ENCODE measurements at regions not wholly inside any gene's neighbourhood (a gene's known extent, or its start where the extent isn't known, plus 50 kb on each side); places are given as distances from the start of the nearest gene placed in this dataset.

DNA sequence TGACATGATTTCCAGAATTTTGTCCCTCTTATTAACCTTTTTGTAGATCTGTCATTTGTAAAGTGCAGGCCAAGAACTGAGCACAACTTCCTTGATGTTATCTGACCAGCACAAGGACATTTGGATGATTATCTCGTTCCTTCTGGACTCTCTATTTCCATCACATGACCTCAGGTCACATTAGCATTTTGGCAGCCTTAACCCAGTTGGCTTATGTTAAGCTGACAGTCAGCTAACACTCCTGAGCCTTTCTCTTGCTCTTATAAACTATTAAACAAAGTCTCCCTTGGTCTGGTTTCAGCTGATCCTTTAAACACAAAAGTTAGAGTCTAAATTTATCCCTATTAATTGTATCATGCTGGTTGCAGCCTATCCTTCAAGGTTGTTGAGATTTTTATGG, 167.2 kb upstream of the RBBP8 start:
- H3K4me3 ChIP-seq (replicated peaks; ENCODE audit: low read depth, low read length) = no peak overlapping the region
- DNase-seq (ENCODE audit: extremely low read depth, insufficient read length) = no peak
- H3K36me3 ChIP-seq (ENCODE audit: control insufficient read depth, insufficient read depth, low read length) = no peaks in the 10 kb centered on the region
- H3K27me3 ChIP-seq (replicated peaks; ENCODE audit: control insufficient read depth, insufficient read depth, low read length) = no peaks in the 10 kb centered on the region
- TF ChIP-seq, protein P1, sequence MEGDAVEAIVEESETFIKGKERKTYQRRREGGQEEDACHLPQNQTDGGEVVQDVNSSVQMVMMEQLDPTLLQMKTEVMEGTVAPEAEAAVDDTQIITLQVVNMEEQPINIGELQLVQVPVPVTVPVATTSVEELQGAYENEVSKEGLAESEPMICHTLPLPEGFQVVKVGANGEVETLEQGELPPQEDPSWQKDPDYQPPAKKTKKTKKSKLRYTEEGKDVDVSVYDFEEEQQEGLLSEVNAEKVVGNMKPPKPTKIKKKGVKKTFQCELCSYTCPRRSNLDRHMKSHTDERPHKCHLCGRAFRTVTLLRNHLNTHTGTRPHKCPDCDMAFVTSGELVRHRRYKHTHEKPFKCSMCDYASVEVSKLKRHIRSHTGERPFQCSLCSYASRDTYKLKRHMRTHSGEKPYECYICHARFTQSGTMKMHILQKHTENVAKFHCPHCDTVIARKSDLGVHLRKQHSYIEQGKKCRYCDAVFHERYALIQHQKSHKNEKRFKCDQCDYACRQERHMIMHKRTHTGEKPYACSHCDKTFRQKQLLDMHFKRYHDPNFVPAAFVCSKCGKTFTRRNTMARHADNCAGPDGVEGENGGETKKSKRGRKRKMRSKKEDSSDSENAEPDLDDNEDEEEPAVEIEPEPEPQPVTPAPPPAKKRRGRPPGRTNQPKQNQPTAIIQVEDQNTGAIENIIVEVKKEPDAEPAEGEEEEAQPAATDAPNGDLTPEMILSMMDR (IDR thresholded peaks at IDR 0.05; ENCODE audit: insufficient read depth, low read length, poor library complexity, severe bottlenecking) = no peak

DNA sequence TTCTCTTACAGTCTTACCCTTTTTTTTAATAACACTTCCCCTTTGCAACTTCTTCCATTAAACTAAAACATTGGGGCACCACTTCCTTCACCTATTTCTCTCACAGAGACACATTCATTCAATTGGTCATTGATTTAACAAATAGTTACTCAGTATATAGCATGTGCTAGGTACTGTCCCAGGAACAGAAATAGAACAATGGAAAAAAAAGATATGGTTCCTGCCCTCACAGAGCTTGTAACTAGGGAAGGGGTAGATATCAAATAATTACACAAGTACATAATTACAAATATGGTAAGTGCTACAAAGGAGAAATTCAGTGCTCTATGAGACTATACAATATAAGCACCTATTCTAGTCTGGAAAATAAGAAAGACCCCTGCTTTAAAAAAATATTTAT, 165.5 kb upstream of the RBBP8 start:
- H3K27me3 ChIP-seq (replicated peaks; ENCODE audit: control insufficient read depth, insufficient read depth, low read length) = no peaks in the 10 kb centered on the region
- H3K36me3 ChIP-seq (ENCODE audit: control insufficient read depth, insufficient read depth, low read length) = no peaks in the 10 kb centered on the region
- no peak for DNase-seq (ENCODE audit: extremely low read depth, insufficient read length)
- H3K4me3 ChIP-seq (replicated peaks; ENCODE audit: low read depth, low read length) = no peak overlapping the region
- TF ChIP-seq, protein P1 (IDR thresholded peaks at IDR 0.05; ENCODE audit: insufficient read depth, low read length, poor library complexity, severe bottlenecking) = no peak

DNA sequence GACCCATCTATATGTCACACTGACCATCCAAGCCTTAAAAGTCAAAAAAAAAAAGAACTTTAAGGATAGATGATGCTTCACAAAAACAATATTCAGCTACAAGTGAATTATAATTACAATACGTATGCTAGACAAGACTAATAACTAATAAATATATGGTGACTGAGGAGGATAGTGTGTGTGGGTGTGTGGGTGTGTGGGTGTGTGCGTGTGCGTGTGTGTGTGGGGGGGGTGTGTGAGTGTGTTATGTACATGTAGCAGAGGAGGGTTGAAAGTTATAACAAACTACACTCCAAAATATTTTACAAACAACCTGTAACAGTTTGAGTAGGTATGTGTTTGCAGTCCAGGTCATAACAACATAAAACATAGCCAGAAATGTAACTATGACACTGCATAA, 159.2 kb upstream of the RBBP8 start:
- no peak overlapping the region for H3K4me3 ChIP-seq (replicated peaks; ENCODE audit: low read depth, low read length)
- DNase-seq (ENCODE audit: extremely low read depth, insufficient read length) = no peak
- H3K36me3 ChIP-seq (ENCODE audit: control insufficient read depth, insufficient read depth, low read length) = no peaks in the 10 kb centered on the region
- H3K27me3 ChIP-seq (replicated peaks; ENCODE audit: control insufficient read depth, insufficient read depth, low read length) = no peaks in the 10 kb centered on the region
- TF ChIP-seq, protein P1 (IDR thresholded peaks at IDR 0.05; ENCODE audit: insufficient read depth, low read length, poor library complexity, severe bottlenecking) = no peak

DNA sequence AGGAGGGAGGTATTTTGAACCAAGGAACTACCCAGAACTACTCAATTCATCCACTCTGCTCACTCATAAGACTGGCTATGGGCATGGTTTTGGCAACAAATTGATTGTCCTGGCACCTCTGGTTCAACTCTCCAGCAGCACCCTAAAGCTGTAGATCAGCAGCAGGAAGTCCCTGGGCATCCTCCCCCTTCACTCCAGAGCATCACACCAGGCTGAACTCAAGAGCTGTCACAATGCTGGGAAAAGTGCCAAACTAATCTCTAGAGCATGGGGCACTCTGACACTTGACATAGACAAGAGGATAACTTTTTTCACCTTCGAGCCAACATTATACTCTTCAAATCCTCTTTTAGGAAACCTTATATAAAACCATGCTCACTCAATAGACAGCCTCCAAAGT, 154.1 kb upstream of the RBBP8 start:
- no peak for DNase-seq (ENCODE audit: extremely low read depth, insufficient read length)
- Histone ChIP-seq H3K36me3 (ENCODE audit: control insufficient read depth, insufficient read depth, low read length) (no peaks in the 10 kb centered on the region), H3K27me3 (replicated peaks; ENCODE audit: control insufficient read depth, insufficient read depth, low read length) (no peaks in the 10 kb centered on the region), H3K4me3 (replicated peaks; ENCODE audit: low read depth, low read length) (no peak overlapping the region)
- TF ChIP-seq, protein P1 (IDR thresholded peaks at IDR 0.05; ENCODE audit: insufficient read depth, low read length, poor library complexity, severe bottlenecking) = no peak

GRCh38 chr18:22783245-22783644, 149.9 kb upstream of the RBBP8 start:
- no peak for DNase-seq (ENCODE audit: extremely low read depth, insufficient read length)
- no peaks in the 10 kb centered on the region for H3K36me3 ChIP-seq (ENCODE audit: control insufficient read depth, insufficient read depth, low read length)
- H3K4me3 ChIP-seq (replicated peaks; ENCODE audit: low read depth, low read length) = no peak overlapping the region
- TF ChIP-seq, protein P1 (IDR thresholded peaks at IDR 0.05; ENCODE audit: insufficient read depth, low read length, poor library complexity, severe bottlenecking) = no peak
- no peaks in the 10 kb centered on the region; the same call in 1 of the 2 replicates for H3K27me3 ChIP-seq (replicated peaks; ENCODE audit: control insufficient read depth, insufficient read depth, low read length)

- no peak for DNase-seq (ENCODE audit: extremely low read depth, insufficient read length)
- TF ChIP-seq, protein P1 (IDR thresholded peaks at IDR 0.05; ENCODE audit: insufficient read depth, low read length, poor library complexity, severe bottlenecking) = no peak
- Histone ChIP-seq H3K27me3 (replicated peaks; ENCODE audit: control insufficient read depth, insufficient read depth, low read length) (no peaks in the 10 kb centered on the region; the same call in 1 of the 2 replicates), H3K4me3 (replicated peaks; ENCODE audit: low read depth, low read length) (no peak overlapping the region), H3K36me3 (ENCODE audit: control insufficient read depth, insufficient read depth, low read length) (no peaks in the 10 kb centered on the region)
Observed at GRCh38 chr18:22783662-22784076, 149.5 kb upstream of the RBBP8 start.
